ENCODE measurements at regions not wholly inside any gene's neighbourhood (a gene's known extent, or its start where the extent isn't known, plus 50 kb on each side); places are given as distances from the start of the nearest gene placed in this dataset.

DNA sequence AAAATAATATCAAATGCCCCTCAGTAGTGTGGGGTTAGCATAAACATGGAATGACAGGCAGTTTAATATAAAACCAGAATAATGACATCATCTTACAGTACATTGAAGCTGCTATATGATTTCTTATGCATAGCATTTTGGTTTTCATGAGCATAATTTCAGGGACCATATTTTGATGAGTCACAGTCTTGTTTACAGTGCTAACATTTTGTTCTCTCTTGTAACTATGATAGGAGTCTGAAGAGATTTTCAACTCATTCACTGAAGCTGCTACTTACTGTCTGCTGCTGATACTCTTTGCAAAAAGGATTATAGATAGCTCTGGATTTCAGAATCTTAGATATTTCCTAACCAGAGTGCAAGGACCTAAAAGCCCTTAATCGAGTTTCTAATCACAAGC lies 92.6 kb upstream of the CCDC54 start:
- peaks cover 8% of the 10 kb centered on the region for H3K4me1 ChIP-seq
- TF ChIP-seq, protein P1, sequence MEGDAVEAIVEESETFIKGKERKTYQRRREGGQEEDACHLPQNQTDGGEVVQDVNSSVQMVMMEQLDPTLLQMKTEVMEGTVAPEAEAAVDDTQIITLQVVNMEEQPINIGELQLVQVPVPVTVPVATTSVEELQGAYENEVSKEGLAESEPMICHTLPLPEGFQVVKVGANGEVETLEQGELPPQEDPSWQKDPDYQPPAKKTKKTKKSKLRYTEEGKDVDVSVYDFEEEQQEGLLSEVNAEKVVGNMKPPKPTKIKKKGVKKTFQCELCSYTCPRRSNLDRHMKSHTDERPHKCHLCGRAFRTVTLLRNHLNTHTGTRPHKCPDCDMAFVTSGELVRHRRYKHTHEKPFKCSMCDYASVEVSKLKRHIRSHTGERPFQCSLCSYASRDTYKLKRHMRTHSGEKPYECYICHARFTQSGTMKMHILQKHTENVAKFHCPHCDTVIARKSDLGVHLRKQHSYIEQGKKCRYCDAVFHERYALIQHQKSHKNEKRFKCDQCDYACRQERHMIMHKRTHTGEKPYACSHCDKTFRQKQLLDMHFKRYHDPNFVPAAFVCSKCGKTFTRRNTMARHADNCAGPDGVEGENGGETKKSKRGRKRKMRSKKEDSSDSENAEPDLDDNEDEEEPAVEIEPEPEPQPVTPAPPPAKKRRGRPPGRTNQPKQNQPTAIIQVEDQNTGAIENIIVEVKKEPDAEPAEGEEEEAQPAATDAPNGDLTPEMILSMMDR (IDR thresholded peaks at IDR 0.05), result no peak
- ATAC-seq (no peak), DNase-seq (no peak)
- H3K27me3 ChIP-seq (ENCODE audit: insufficient read depth in 3 of 3, low read length in 2 of 3), result no peaks in the 10 kb centered on the region
- 62 to 76% (median 67%) methylated on average over 1 of the region's 1 CpG for WGBS, 3 donors
- no peak overlapping the region for H3K27ac ChIP-seq
- no peak overlapping the region for H3K4me3 ChIP-seq
- intact Hi-C loops (cut with DNase I), result no loop called here
- no peaks in the 10 kb centered on the region for H3K9me3 ChIP-seq
- no peaks in the 10 kb centered on the region for H3K36me3 ChIP-seq (ENCODE audit: insufficient read depth in 1 of 2, low read depth in 1 of 2)

DNA sequence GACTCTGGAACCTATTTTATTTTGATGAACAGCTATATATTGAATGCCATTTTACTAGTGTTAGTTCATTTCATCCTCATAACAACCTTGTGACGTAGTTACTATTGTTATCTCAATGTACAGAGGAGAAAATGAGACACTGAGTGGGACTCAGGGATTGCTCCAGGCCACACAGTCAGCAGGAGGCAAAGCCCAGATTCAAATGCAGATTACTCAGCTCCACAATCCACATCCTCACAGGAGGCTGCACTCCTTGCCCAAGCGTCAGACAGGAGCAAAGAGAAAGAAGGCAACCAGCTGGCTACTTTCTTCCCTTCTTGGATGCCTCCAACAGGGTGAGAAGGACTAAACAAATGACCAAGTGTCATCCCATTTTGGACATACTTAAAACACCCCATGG lies 92.0 kb upstream of the CCDC54 start:
- 83 to 91% (median 87%) methylated on average over 2 of the region's 2 CpGs for WGBS, 3 donors
- peaks cover 8% of the 10 kb centered on the region for H3K4me1 ChIP-seq

GRCh38 chr3:107289354-107289753 lies 87.9 kb upstream of the CCDC54 start:
- H3K9me3 ChIP-seq, result no peaks in the 10 kb centered on the region
- intact Hi-C loops (cut with DNase I), result no loop called here
- H3K4me1 ChIP-seq, result peaks cover 7% of the 10 kb centered on the region
- no peak for ATAC-seq
- no peak overlapping the region for H3K4me3 ChIP-seq
- no peaks in the 10 kb centered on the region for H3K27me3 ChIP-seq (ENCODE audit: insufficient read depth in 3 of 3, low read length in 2 of 3)
- DNase-seq, result no peak
- TF ChIP-seq, protein P1 (IDR thresholded peaks at IDR 0.05), result no peak
- H3K27ac ChIP-seq, result no peak overlapping the region
- H3K36me3 ChIP-seq (ENCODE audit: insufficient read depth in 1 of 2, low read depth in 1 of 2), result no peaks in the 10 kb centered on the region

More for the DNA sequence above, 92.0 kb upstream of the CCDC54 start:
- H3K9me3 ChIP-seq, result no peaks in the 10 kb centered on the region
- intact Hi-C loops (cut with DNase I), result no loop called here
- H3K27ac ChIP-seq, result no peak overlapping the region
- no peaks in the 10 kb centered on the region for H3K36me3 ChIP-seq (ENCODE audit: insufficient read depth in 1 of 2, low read depth in 1 of 2)
- H3K27me3 ChIP-seq (ENCODE audit: insufficient read depth in 3 of 3, low read length in 2 of 3), result no peaks in the 10 kb centered on the region
- TF ChIP-seq, protein P1 (IDR thresholded peaks at IDR 0.05), result no peak
- no peak for ATAC-seq
- H3K4me3 ChIP-seq, result no peak overlapping the region
- no peak for DNase-seq

DNA sequence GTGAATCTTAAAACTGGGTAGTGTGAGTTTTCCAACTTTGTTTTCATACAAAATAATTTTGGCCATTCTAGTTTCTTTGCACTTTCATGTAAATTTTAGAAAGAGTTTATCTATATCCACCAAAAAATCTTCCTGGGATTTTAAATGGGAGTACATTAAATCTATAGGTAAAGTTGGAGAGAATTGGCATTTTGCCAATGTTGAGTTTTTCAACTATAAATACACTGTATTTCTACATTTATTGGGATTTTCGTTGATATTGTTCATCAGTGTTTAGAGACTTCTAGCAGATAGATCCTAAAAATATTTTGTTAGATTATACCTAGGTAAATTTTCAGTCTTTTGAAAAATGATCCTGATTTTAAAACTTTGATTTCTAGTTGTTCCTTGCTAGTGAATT lies 83.1 kb upstream of the CCDC54 start:
- TF ChIP-seq, protein P1 (IDR thresholded peaks at IDR 0.05), result no peak
- intact Hi-C loops (cut with DNase I), result no loop called here
- Histone ChIP-seq H3K4me1 (no peaks in the 10 kb centered on the region), H3K4me3 (no peak overlapping the region), H3K27ac (no peak overlapping the region), H3K27me3 (ENCODE audit: insufficient read depth in 3 of 3, low read length in 2 of 3) (no peaks in the 10 kb centered on the region), H3K36me3 (ENCODE audit: insufficient read depth in 1 of 2, low read depth in 1 of 2) (no peaks in the 10 kb centered on the region), H3K9me3 (peaks cover 12% of the 10 kb centered on the region)
- no peak for DNase-seq
- WGBS, 3 donors, result 77 to 83% (median 79%) methylated on average over 1 of the region's 1 CpG
- ATAC-seq, result no peak

DNA sequence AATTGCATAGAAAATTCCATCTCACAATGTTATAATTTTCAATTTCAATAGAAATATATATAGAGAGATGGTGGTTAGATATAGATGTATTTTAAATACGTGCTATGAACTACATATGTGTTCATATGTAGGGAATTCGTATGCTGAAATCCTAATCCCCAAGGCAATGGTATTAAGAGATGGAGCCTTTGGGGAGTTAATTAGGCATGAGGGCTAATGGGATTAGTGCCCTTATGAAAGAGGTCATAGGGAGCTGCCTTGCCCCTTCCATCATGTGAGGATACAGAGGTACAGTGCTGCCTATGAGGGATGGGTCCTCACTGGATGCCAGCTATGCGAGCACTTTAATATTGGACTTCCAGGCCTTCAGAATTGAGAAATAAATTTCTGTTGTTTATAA lies 79.6 kb upstream of the CCDC54 start:
- no peaks in the 10 kb centered on the region for H3K36me3 ChIP-seq (ENCODE audit: insufficient read depth in 1 of 2, low read depth in 1 of 2)
- H3K27ac ChIP-seq, result no peak overlapping the region
- 93 to 96% (median 93%) methylated on average over 3 of the region's 3 CpGs for WGBS, 3 donors
- peaks cover 12% of the 10 kb centered on the region for H3K9me3 ChIP-seq
- intact Hi-C loops (cut with DNase I), result no loop called here
- no peak for DNase-seq
- H3K27me3 ChIP-seq (ENCODE audit: insufficient read depth in 3 of 3, low read length in 2 of 3), result no peaks in the 10 kb centered on the region
- H3K4me3 ChIP-seq, result no peak overlapping the region
- no peak for ATAC-seq
- TF ChIP-seq, protein P1 (IDR thresholded peaks at IDR 0.05), result no peak
- no peaks in the 10 kb centered on the region for H3K4me1 ChIP-seq
